Activated T-helper 2 cell treated with anti-CD3 and anti-CD28 coated beads, Interferon-gamma antibody, Interleukin-2, Interleukin-4, amounts not matched to agents 10 μg/mL and 5 μg/mL and 100 μg/mL, durations not matched to agents 14 hours and 24 hours and 36 hours (primary cell): ENCODE measurements at regions not wholly inside any gene's neighbourhood (a gene's known extent, or its start where the extent isn't known, plus 50 kb on each side); places are given as distances from the start of the nearest gene placed in this dataset.
A peak's percentile ranks its signal among the peaks of the same experiment; 100 is the strongest.
"Not testable (repeated sequence)": the region's sequence is repeated elsewhere in the genome, so short reads cannot be mapped to it uniquely, and the experiment has no call there.

Experiments used
- DNase-seq: peaks from one replicate; pipeline ENCODE4 v3.0.0; 2021; ENCODE audit warnings: low spot score
- H3K27ac Mint-ChIP-seq: one replicate; pipeline ENCODE4 v1.8.0; 2021; ENCODE audit warnings: mixed read lengths
- H3K27me3 Mint-ChIP-seq: one replicate; pipeline ENCODE4 v1.8.0; 2021; ENCODE audit warnings: low read depth, mixed read lengths
- H3K36me3 Mint-ChIP-seq: one replicate; pipeline ENCODE4 v1.8.0; 2021; ENCODE audit warnings: low read depth, mixed read lengths
- H3K4me1 Mint-ChIP-seq: one replicate; pipeline ENCODE4 v1.8.0; 2021; ENCODE audit warnings: low read depth, mixed read lengths
- H3K4me3 Mint-ChIP-seq: one replicate; pipeline ENCODE4 v1.8.0; 2021; ENCODE audit warnings: low read depth, mild to moderate bottlenecking, moderate library complexity, mixed read lengths
- H3K9me3 Mint-ChIP-seq: one replicate; pipeline ENCODE4 v1.8.0; 2021; ENCODE audit warnings: mixed read lengths
- intact Hi-C: fragments of 100-400 bp; cut with micrococcal nuclease; formaldehyde crosslinking; loops from one replicate; pipeline ENCODE4 v1.15.1; 2023

- H3K36me3 Mint-ChIP-seq = no peaks in the 10 kb centered on the region
- intact Hi-C loops = no loop called here
- no peak overlapping the region for H3K4me3 Mint-ChIP-seq
- no peaks in the 10 kb centered on the region for H3K9me3 Mint-ChIP-seq
- DNase-seq = no peak
- no peak overlapping the region for H3K27ac Mint-ChIP-seq
- no peaks in the 10 kb centered on the region for H3K27me3 Mint-ChIP-seq
- H3K4me1 Mint-ChIP-seq = no peaks in the 10 kb centered on the region
Measured at GRCh38 chr1:29801561-29801973, 565.2 kb downstream of the PTPRU start.

GRCh38 chr1:29801003-29801402, 564.7 kb downstream of the PTPRU start:
- H3K27me3 Mint-ChIP-seq = no peaks in the 10 kb centered on the region
- H3K27ac Mint-ChIP-seq = no peak overlapping the region
- no peak overlapping the region for H3K4me3 Mint-ChIP-seq
- no peaks in the 10 kb centered on the region for H3K4me1 Mint-ChIP-seq
- no peaks in the 10 kb centered on the region for H3K36me3 Mint-ChIP-seq
- H3K9me3 Mint-ChIP-seq = no peaks in the 10 kb centered on the region
- intact Hi-C loops = no loop called here
- no peak for DNase-seq

- Mint-ChIP-seq H3K36me3 (no peaks in the 10 kb centered on the region), H3K9me3 (no peaks in the 10 kb centered on the region), H3K27ac (no peak overlapping the region), H3K27me3 (no peaks in the 10 kb centered on the region), H3K4me3 (no peak overlapping the region), H3K4me1 (no peaks in the 10 kb centered on the region)
- intact Hi-C loops = no loop called here
- DNase-seq = no peak
Measured at GRCh38 chr1:29800522-29800956, 564.2 kb downstream of the PTPRU start.

- DNase-seq = no peak
- no peak overlapping the region for H3K27ac Mint-ChIP-seq
- H3K27me3 Mint-ChIP-seq = no peaks in the 10 kb centered on the region
- H3K4me3 Mint-ChIP-seq = no peak overlapping the region
- H3K4me1 Mint-ChIP-seq = no peaks in the 10 kb centered on the region
- no peaks in the 10 kb centered on the region for H3K36me3 Mint-ChIP-seq
- H3K9me3 Mint-ChIP-seq = no peaks in the 10 kb centered on the region
- intact Hi-C loops = no loop called here
Measured at GRCh38 chr1:29800120-29800519, 563.8 kb downstream of the PTPRU start.

- no peak for DNase-seq
- no peak overlapping the region for H3K4me3 Mint-ChIP-seq
- no peaks in the 10 kb centered on the region for H3K9me3 Mint-ChIP-seq
- H3K27ac Mint-ChIP-seq = no peak overlapping the region
- no peaks in the 10 kb centered on the region for H3K36me3 Mint-ChIP-seq
- intact Hi-C loops = loop anchor here (10.0 kb wide), 1 partner anchor 94 kb away; no protein-coding TSS in a partner anchor
- H3K27me3 Mint-ChIP-seq = no peaks in the 10 kb centered on the region
- H3K4me1 Mint-ChIP-seq = no peaks in the 10 kb centered on the region
Measured at GRCh38 chr1:29798699-29799566, 562.6 kb downstream of the PTPRU start.

GRCh38 chr1:29797125-29797524, 560.8 kb downstream of the PTPRU start:
- H3K9me3 Mint-ChIP-seq, H3K4me3 Mint-ChIP-seq, DNase-seq, H3K4me1 Mint-ChIP-seq, H3K27me3 Mint-ChIP-seq, H3K27ac Mint-ChIP-seq, H3K36me3 Mint-ChIP-seq: not testable (repeated sequence)
- intact Hi-C loops = loop anchor here (10.0 kb wide), 1 partner anchor 92 kb away; no protein-coding TSS in a partner anchor

GRCh38 chr1:29795965-29796364, 559.6 kb downstream of the PTPRU start:
- DNase-seq, H3K27ac Mint-ChIP-seq, H3K36me3 Mint-ChIP-seq, H3K27me3 Mint-ChIP-seq, H3K4me1 Mint-ChIP-seq, H3K9me3 Mint-ChIP-seq, H3K4me3 Mint-ChIP-seq: not testable (repeated sequence)
- intact Hi-C loops = loop anchor here (10.0 kb wide), 1 partner anchor 91 kb away; no protein-coding TSS in a partner anchor

GRCh38 chr1:29793653-29794348, 557.5 kb downstream of the PTPRU start:
- H3K4me3 Mint-ChIP-seq = no peak overlapping the region
- H3K36me3 Mint-ChIP-seq = no peaks in the 10 kb centered on the region
- intact Hi-C loops = loop anchor here (2.0 to 10.0 kb wide), 2 partner anchors 55 to 89 kb away; no protein-coding TSS in a partner anchor
- no peaks in the 10 kb centered on the region for H3K27me3 Mint-ChIP-seq
- no peak for DNase-seq
- no peaks in the 10 kb centered on the region for H3K4me1 Mint-ChIP-seq
- H3K9me3 Mint-ChIP-seq = no peaks in the 10 kb centered on the region
- no peak overlapping the region for H3K27ac Mint-ChIP-seq

- Mint-ChIP-seq H3K9me3 (no peaks in the 10 kb centered on the region), H3K4me1 (no peaks in the 10 kb centered on the region), H3K27ac (no peak overlapping the region), H3K36me3 (no peaks in the 10 kb centered on the region), H3K27me3 (no peaks in the 10 kb centered on the region), H3K4me3 (no peak overlapping the region)
- intact Hi-C loops = loop anchor here (2.0 to 10.0 kb wide), 2 partner anchors 56 to 88 kb away; no protein-coding TSS in a partner anchor
- DNase-seq = peak; percentile 49
Measured at GRCh38 chr1:29793101-29793546, 556.8 kb downstream of the PTPRU start.

- Mint-ChIP-seq H3K27ac (no peak overlapping the region), H3K36me3 (no peaks in the 10 kb centered on the region), H3K27me3 (no peaks in the 10 kb centered on the region), H3K9me3 (no peaks in the 10 kb centered on the region), H3K4me1 (no peaks in the 10 kb centered on the region), H3K4me3 (no peak overlapping the region)
- no peak for DNase-seq
- intact Hi-C loops = loop anchor here (10.0 kb wide), 1 partner anchor 85 kb away; no protein-coding TSS in a partner anchor
Measured at GRCh38 chr1:29789910-29790247, 553.6 kb downstream of the PTPRU start.

GRCh38 chr1:29789221-29789909, 553.0 kb downstream of the PTPRU start:
- Mint-ChIP-seq H3K27me3 (no peaks in the 10 kb centered on the region), H3K4me1 (no peaks in the 10 kb centered on the region), H3K27ac (no peak overlapping the region), H3K4me3 (no peak overlapping the region), H3K9me3 (no peaks in the 10 kb centered on the region), H3K36me3 (no peaks in the 10 kb centered on the region)
- DNase-seq = no peak
- intact Hi-C loops = no loop called here

- no peak overlapping the region for H3K27ac Mint-ChIP-seq
- DNase-seq = no peak
- H3K36me3 Mint-ChIP-seq = no peaks in the 10 kb centered on the region
- intact Hi-C loops = no loop called here
- no peaks in the 10 kb centered on the region for H3K9me3 Mint-ChIP-seq
- H3K4me3 Mint-ChIP-seq = no peak overlapping the region
- no peaks in the 10 kb centered on the region for H3K4me1 Mint-ChIP-seq
- no peaks in the 10 kb centered on the region for H3K27me3 Mint-ChIP-seq
Measured at GRCh38 chr1:29786791-29787732, 550.7 kb downstream of the PTPRU start.
